ENCODE measurements at regions not wholly inside any gene's neighbourhood (a gene's known extent, or its start where the extent isn't known, plus 50 kb on each side); places are given as distances from the start of the nearest gene placed in this dataset.
"Not testable (repeated sequence)": the region's sequence is repeated elsewhere in the genome, so short reads cannot be mapped to it uniquely, and the experiment has no call there.

- DNase-seq: no peak
Observed at GRCh38 chrX:95218976-95219375, 1465.7 kb upstream of the DIAPH2 start.

GRCh38 chrX:95248386-95248785 lies 1436.3 kb upstream of the DIAPH2 start:
- no peak for DNase-seq

- DNase-seq: no peak
Observed at GRCh38 chrX:95290455-95290854, 1394.2 kb upstream of the DIAPH2 start.

GRCh38 chrX:95291561-95291960 lies 1393.1 kb upstream of the DIAPH2 start:
- DNase-seq: no peak

- no peak for DNase-seq
Observed at GRCh38 chrX:95318882-95319281, 1365.8 kb upstream of the DIAPH2 start.

GRCh38 chrX:95325185-95325584 lies 1359.5 kb upstream of the DIAPH2 start:
- DNase-seq: no peak

- no peak for DNase-seq
Observed at GRCh38 chrX:95330292-95330691, 1354.3 kb upstream of the DIAPH2 start.

- DNase-seq: no peak
Observed at GRCh38 chrX:95332530-95332929, 1352.1 kb upstream of the DIAPH2 start.

GRCh38 chrX:95346856-95347255 lies 1337.8 kb upstream of the DIAPH2 start:
- DNase-seq: no peak

- DNase-seq: no peak
Observed at GRCh38 chrX:95350774-95351488, 1333.7 kb upstream of the DIAPH2 start.

- DNase-seq: no peak
Observed at GRCh38 chrX:95367286-95367685, 1317.4 kb upstream of the DIAPH2 start.

GRCh38 chrX:95382799-95383198 lies 1301.8 kb upstream of the DIAPH2 start:
- no peak for DNase-seq

GRCh38 chrX:95383778-95384177 lies 1300.9 kb upstream of the DIAPH2 start:
- DNase-seq: no peak

- DNase-seq: no peak
Observed at GRCh38 chrX:95427389-95427788, 1257.3 kb upstream of the DIAPH2 start.

- no peak for DNase-seq
Observed at GRCh38 chrX:95435198-95435597, 1249.4 kb upstream of the DIAPH2 start.

GRCh38 chrX:95441836-95442235 lies 1242.8 kb upstream of the DIAPH2 start:
- DNase-seq: no peak

- no peak for DNase-seq
Observed at GRCh38 chrX:95484781-95485180, 1199.9 kb upstream of the DIAPH2 start.

GRCh38 chrX:95505721-95506120 lies 1178.9 kb upstream of the DIAPH2 start:
- no peak for DNase-seq

- DNase-seq: no peak
Observed at GRCh38 chrX:95509474-95509873, 1175.2 kb upstream of the DIAPH2 start.

GRCh38 chrX:95524018-95524417 lies 1160.6 kb upstream of the DIAPH2 start:
- DNase-seq: not testable (repeated sequence)

GRCh38 chrX:95536111-95536510 lies 1148.5 kb upstream of the DIAPH2 start:
- no peak for DNase-seq

- DNase-seq: no peak
Observed at GRCh38 chrX:95536661-95537060, 1148.0 kb upstream of the DIAPH2 start.

GRCh38 chrX:95539041-95539440 lies 1145.6 kb upstream of the DIAPH2 start:
- no peak for DNase-seq

GRCh38 chrX:95549552-95549951 lies 1135.1 kb upstream of the DIAPH2 start:
- not testable (repeated sequence) for DNase-seq

GRCh38 chrX:95585321-95585720 lies 1099.3 kb upstream of the DIAPH2 start:
- no peak for DNase-seq

Measured in kidney glomerular epithelial cell (primary cell).